ENCODE measurements at regions not wholly inside any gene's neighbourhood (a gene's known extent, or its start where the extent isn't known, plus 50 kb on each side); places are given as distances from the start of the nearest gene placed in this dataset.

DNA sequence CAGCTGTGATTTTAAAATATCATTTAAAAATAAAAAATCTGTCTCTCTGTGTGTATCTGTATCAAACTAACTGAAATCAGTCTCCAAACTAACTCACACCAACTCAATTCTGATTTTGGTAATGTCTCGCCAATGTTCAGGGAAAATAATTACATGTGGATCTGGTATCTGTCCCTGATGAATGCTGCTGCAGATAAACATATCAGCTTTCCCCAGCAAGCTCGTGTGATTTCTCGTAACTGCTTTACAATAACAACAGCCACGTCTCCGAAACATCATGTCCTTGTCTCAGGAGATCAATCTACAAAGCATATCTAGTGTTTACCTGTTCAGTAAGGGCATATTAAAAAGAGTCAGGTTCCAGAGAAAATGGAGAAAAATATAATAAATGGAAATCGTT, 129.0 kb downstream of the IRS2 start:
- no peak overlapping the region for H2AFZ ChIP-seq (ENCODE audit: low read depth, low read length, poor library complexity, severe bottlenecking)
- no peak overlapping the region for H3K4me2 ChIP-seq (ENCODE audit: low read length)
- H3K79me2 ChIP-seq (ENCODE audit: insufficient read depth, low read length) = no peaks in the 10 kb centered on the region
- H3K9ac ChIP-seq (ENCODE audit: low read length) = no peak overlapping the region
- no peaks in the 10 kb centered on the region for H3K4me1 ChIP-seq (ENCODE audit: control insufficient read depth in 1 of 2, insufficient read depth in 2 of 2, low read length in 2 of 2)
- no peak overlapping the region for H3K4me3 ChIP-seq (replicated peaks in 1 of 2; ENCODE audit: low read depth in 1 of 2, low read length in 2 of 2)
- H3K9me2 ChIP-seq (ENCODE audit: insufficient read depth) = no peaks in the 10 kb centered on the region
- no TSS peak for BruUV-seq (replicated peaks)
- intact Hi-C loops (cut with micrococcal nuclease) = no loop called here
- H3K36me3 ChIP-seq (ENCODE audit: control insufficient read depth in 1 of 2, insufficient read depth in 2 of 2, low read length in 2 of 2) = no peaks in the 10 kb centered on the region
- DNase-seq (ENCODE audit: low read depth, low spot score) (no peak), ATAC-seq (no peak)
- no peaks in the 10 kb centered on the region for H3K27me3 ChIP-seq (ENCODE audit: insufficient read depth, low read length)
- ChIA-PET CTCF (no interaction called here), POLR2A (no interaction called here), RAD21 (ENCODE audit: low non-redundant PET in 1 of 2, low total read pairs in 2 of 2, uncharacterized antibody in 2 of 2, unreplicated experiment in 2 of 2) (no interaction called here)
- no peaks in the 10 kb centered on the region for H4K20me1 ChIP-seq (ENCODE audit: insufficient read depth)
- TF ChIP-seq SIN3A (IDR thresholded peaks at IDR 0.05; ENCODE audit: low read depth) (no peak), POLR2AphosphoS5 (IDR thresholded peaks at IDR 0.05; ENCODE audit: low read depth, low read length) (no peak), CEBPB (IDR thresholded peaks at IDR 0.05; ENCODE audit: low read depth) (no peak), JUND (IDR thresholded peaks at IDR 0.05) (no peak), YY1 (IDR thresholded peaks at IDR 0.05; ENCODE audit: extremely low read depth, insufficient replicate concordance, low read depth, low read length) (no peak), ZFX (IDR thresholded peaks at IDR 0.05) (no peak), RAD21 (IDR thresholded peaks at IDR 0.05; ENCODE audit: low read depth) (no peak), SRF (IDR thresholded peaks at IDR 0.05; ENCODE audit: low read depth) (no peak), TCF7L2 (IDR thresholded peaks at IDR 0.05; ENCODE audit: borderline replicate concordance, extremely low read depth, insufficient read depth, insufficient read length) (no peak), EZH2phosphoT487 (IDR thresholded peaks at IDR 0.05; ENCODE audit: borderline replicate concordance) (no peak)
- TF ChIP-seq, protein P1, sequence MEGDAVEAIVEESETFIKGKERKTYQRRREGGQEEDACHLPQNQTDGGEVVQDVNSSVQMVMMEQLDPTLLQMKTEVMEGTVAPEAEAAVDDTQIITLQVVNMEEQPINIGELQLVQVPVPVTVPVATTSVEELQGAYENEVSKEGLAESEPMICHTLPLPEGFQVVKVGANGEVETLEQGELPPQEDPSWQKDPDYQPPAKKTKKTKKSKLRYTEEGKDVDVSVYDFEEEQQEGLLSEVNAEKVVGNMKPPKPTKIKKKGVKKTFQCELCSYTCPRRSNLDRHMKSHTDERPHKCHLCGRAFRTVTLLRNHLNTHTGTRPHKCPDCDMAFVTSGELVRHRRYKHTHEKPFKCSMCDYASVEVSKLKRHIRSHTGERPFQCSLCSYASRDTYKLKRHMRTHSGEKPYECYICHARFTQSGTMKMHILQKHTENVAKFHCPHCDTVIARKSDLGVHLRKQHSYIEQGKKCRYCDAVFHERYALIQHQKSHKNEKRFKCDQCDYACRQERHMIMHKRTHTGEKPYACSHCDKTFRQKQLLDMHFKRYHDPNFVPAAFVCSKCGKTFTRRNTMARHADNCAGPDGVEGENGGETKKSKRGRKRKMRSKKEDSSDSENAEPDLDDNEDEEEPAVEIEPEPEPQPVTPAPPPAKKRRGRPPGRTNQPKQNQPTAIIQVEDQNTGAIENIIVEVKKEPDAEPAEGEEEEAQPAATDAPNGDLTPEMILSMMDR (IDR thresholded peaks at IDR 0.05 in 2 of 3, conservative IDR thresholded peaks at IDR 0.05 in 1 of 3; ENCODE audit: borderline replicate concordance in 1 of 3, insufficient read depth in 1 of 3, low read depth in 2 of 3, low read length in 2 of 3) = no peak
- TF ChIP-seq, protein P2, sequence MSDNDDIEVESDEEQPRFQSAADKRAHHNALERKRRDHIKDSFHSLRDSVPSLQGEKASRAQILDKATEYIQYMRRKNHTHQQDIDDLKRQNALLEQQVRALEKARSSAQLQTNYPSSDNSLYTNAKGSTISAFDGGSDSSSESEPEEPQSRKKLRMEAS (IDR thresholded peaks at IDR 0.05) = no peak
- TF ChIP-seq, protein P3, sequence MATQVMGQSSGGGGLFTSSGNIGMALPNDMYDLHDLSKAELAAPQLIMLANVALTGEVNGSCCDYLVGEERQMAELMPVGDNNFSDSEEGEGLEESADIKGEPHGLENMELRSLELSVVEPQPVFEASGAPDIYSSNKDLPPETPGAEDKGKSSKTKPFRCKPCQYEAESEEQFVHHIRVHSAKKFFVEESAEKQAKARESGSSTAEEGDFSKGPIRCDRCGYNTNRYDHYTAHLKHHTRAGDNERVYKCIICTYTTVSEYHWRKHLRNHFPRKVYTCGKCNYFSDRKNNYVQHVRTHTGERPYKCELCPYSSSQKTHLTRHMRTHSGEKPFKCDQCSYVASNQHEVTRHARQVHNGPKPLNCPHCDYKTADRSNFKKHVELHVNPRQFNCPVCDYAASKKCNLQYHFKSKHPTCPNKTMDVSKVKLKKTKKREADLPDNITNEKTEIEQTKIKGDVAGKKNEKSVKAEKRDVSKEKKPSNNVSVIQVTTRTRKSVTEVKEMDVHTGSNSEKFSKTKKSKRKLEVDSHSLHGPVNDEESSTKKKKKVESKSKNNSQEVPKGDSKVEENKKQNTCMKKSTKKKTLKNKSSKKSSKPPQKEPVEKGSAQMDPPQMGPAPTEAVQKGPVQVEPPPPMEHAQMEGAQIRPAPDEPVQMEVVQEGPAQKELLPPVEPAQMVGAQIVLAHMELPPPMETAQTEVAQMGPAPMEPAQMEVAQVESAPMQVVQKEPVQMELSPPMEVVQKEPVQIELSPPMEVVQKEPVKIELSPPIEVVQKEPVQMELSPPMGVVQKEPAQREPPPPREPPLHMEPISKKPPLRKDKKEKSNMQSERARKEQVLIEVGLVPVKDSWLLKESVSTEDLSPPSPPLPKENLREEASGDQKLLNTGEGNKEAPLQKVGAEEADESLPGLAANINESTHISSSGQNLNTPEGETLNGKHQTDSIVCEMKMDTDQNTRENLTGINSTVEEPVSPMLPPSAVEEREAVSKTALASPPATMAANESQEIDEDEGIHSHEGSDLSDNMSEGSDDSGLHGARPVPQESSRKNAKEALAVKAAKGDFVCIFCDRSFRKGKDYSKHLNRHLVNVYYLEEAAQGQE (IDR thresholded peaks at IDR 0.05; ENCODE audit: low read depth) = no peak
- no peak overlapping the region for H3K27ac ChIP-seq (ENCODE audit: low read depth, low read length)
- H3K9me3 ChIP-seq (ENCODE audit: control insufficient read depth in 1 of 2, insufficient read depth in 1 of 2, low read depth in 1 of 2, low read length in 2 of 2) = no peaks in the 10 kb centered on the region

Data from HCT116 (cell line).